H1 (cell line): ENCODE measurements at regions not wholly inside any gene's neighbourhood (a gene's known extent, or its start where the extent isn't known, plus 50 kb on each side); places are given as distances from the start of the nearest gene placed in this dataset.

ENCODE experiments used
- CTCF ChIA-PET: fragments of 300-600 bp; sonication (Branson Sonifier 250); formaldehyde crosslinking; loops from one replicate; lab custom pipeline; 2021; ENCODE audit not compliant: partially characterized antibody; lab: Charles Lee
- POLR2A ChIA-PET: fragments of 300-600 bp; sonication (Branson Sonifier 250); formaldehyde crosslinking; loops from one replicate; lab custom pipeline; 2021; ENCODE audit warnings: inconsistent platforms; ENCODE audit not compliant: partially characterized antibody; lab: Charles Lee
- DNase-seq, 2 experiments: peaks; one replicate each; pipeline versions ENCODE4 v3.0.0 to v3.0.0-alpha.2; 2010 to 2022; ENCODE audit warnings: low spot score in 2 of 2, low read depth in 1 of 2, mixed read lengths in 1 of 2
- FAIRE-seq: peaks from 2 replicates; lab custom pipeline; 2011; peaks lifted over from hg19 to GRCh38; lab: Jason Lieb, UNC
- H2AFZ ChIP-seq: 2 replicates; pipeline ENCODE4 v1.8.1; 2012; ENCODE audit warnings: low read length, inconsistent platforms
- H2AK5ac ChIP-seq: 2 replicates; pipeline ENCODE4 v1.6.1; 2013; ENCODE audit warnings: low read depth, low read length
- H2BK120ac ChIP-seq: replicated peaks from 2 replicates; pipeline ENCODE3; 2013; ENCODE audit warnings: low read depth, low read length, inconsistent platforms
- H2BK12ac ChIP-seq: 2 replicates; pipeline ENCODE4 v1.6.1; 2013; ENCODE audit warnings: low read depth, low read length
- H2BK15ac ChIP-seq: 2 replicates; pipeline ENCODE4 v1.6.1; 2013; ENCODE audit warnings: low read length
- H2BK20ac ChIP-seq: 2 replicates; pipeline ENCODE4 v1.6.1; 2013; ENCODE audit warnings: low read length
- H2BK5ac ChIP-seq: 2 replicates; pipeline ENCODE4 v1.6.1; 2013; ENCODE audit warnings: low read depth, low read length
- H3K14ac ChIP-seq: 2 replicates; pipeline ENCODE4 v1.6.1; 2013; ENCODE audit warnings: inconsistent platforms; ENCODE audit not compliant: insufficient read length
- H3K18ac ChIP-seq: 2 replicates; pipeline ENCODE4 v1.6.1; 2013; ENCODE audit warnings: low read length; ENCODE audit errors: extremely low read depth
- H3K23ac ChIP-seq: 2 replicates; pipeline ENCODE4 v1.6.1; 2013; ENCODE audit warnings: inconsistent platforms; ENCODE audit not compliant: insufficient read length
- H3K23me2 ChIP-seq: 2 replicates; pipeline ENCODE4 v1.6.1; 2013; ENCODE audit warnings: low read depth, low read length
- H3K27ac ChIP-seq: 2 replicates; pipeline ENCODE4 v1.6.1; 2011; ENCODE audit warnings: low read depth, low read length, inconsistent platforms
- H3K27me3 ChIP-seq, 4 experiments: replicated peaks in 1 of 4; 1 replicate in 1 of 4; 2 replicates in 3 of 4; pipeline versions ENCODE4 v1.6.1 to v1.8.1; 2011 to 2013; ENCODE audit warnings: low read length in 3 of 4, mild to moderate bottlenecking in 3 of 4, inconsistent platforms in 2 of 4, mixed read lengths in 2 of 4, moderate library complexity in 1 of 4; ENCODE audit not compliant: control insufficient read depth in 3 of 4, insufficient read depth in 3 of 4; ENCODE audit errors: extremely low read depth in 1 of 4
- H3K36me3 ChIP-seq, 4 experiments: 2 replicates each; pipeline versions ENCODE4 v1.6.1 to v1.8.1; 2011 to 2013; ENCODE audit warnings: mild to moderate bottlenecking in 4 of 4, low read length in 3 of 4, moderate library complexity in 2 of 4, control low read depth in 1 of 4, inconsistent platforms in 1 of 4; ENCODE audit not compliant: insufficient read depth in 4 of 4, control insufficient read depth in 2 of 4
- H3K4ac ChIP-seq: replicated peaks from 2 replicates; pipeline ENCODE3; 2013; ENCODE audit warnings: low read length, low read depth, mixed read lengths, inconsistent platforms; ENCODE audit not compliant: insufficient read length
- H3K4me1 ChIP-seq, 4 experiments: replicated peaks in 1 of 4; 1 replicate in 1 of 4; 2 replicates in 3 of 4; pipeline versions ENCODE4 v1.6.1 to v1.8.1; 2011 to 2013; ENCODE audit warnings: low read length in 3 of 4, inconsistent platforms in 2 of 4, mixed read lengths in 1 of 4; ENCODE audit not compliant: insufficient read depth in 4 of 4, control insufficient read depth in 3 of 4
- H3K4me2 ChIP-seq, 2 experiments: 2 replicates each; pipeline versions ENCODE4 v1.6.1 to v1.8.1; 2011 to 2013; ENCODE audit warnings: low read depth in 2 of 2, low read length in 2 of 2, control low read depth in 1 of 2, inconsistent platforms in 1 of 2, mild to moderate bottlenecking in 1 of 2; ENCODE audit not compliant: insufficient read depth in 1 of 2
- H3K4me3 ChIP-seq, 4 experiments: fragments of 200-600, 300-600 bp in 1 of 4; sonication (generic), shearing (Covaris generic), sonication (Bioruptor Twin) in 1 of 4; 2 replicates each; pipeline versions ENCODE4 v1.5.1 to v1.8.1; 2011 to 2016; ENCODE audit warnings: low read length in 4 of 4, low read depth in 3 of 4, control low read depth in 2 of 4, inconsistent platforms in 2 of 4, mild to moderate bottlenecking in 2 of 4, mixed read lengths in 1 of 4, moderate library complexity in 1 of 4; ENCODE audit not compliant: insufficient read depth in 2 of 4; ENCODE audit errors: extremely low read depth in 1 of 4
- H3K56ac ChIP-seq: replicated peaks from 2 replicates; pipeline ENCODE3; 2013; ENCODE audit warnings: low read depth, mild to moderate bottlenecking, mixed read lengths, low read length, inconsistent platforms; ENCODE audit not compliant: insufficient read length
- H3K79me1 ChIP-seq: 2 replicates; pipeline ENCODE4 v1.6.1; 2013; ENCODE audit warnings: low read depth, low read length, control low read depth
- H3K79me2 ChIP-seq, 2 experiments: 2 replicates each; pipeline versions ENCODE4 v1.6.1 to v1.8.1; 2012 to 2013; ENCODE audit warnings: low read length in 2 of 2, mild to moderate bottlenecking in 2 of 2, inconsistent platforms in 1 of 2; ENCODE audit not compliant: insufficient read depth in 2 of 2, control insufficient read depth in 1 of 2
- H3K9ac ChIP-seq, 4 experiments: replicated peaks in 1 of 4; 1 replicate in 1 of 4; 2 replicates in 3 of 4; pipeline versions ENCODE4 v1.6.1 to v1.8.1; 2011 to 2013; ENCODE audit warnings: low read depth in 3 of 4, low read length in 3 of 4, control low read depth in 2 of 4, mild to moderate bottlenecking in 2 of 4, moderate library complexity in 2 of 4, inconsistent platforms in 1 of 4; ENCODE audit errors: extremely low read depth in 1 of 4
- H3K9me3 ChIP-seq, 2 experiments: 2 replicates each; pipeline versions ENCODE4 v1.6.1 to v1.8.1; 2012 to 2013; ENCODE audit warnings: mild to moderate bottlenecking in 2 of 2, moderate library complexity in 2 of 2, control low read depth in 1 of 2, inconsistent platforms in 1 of 2, low read depth in 1 of 2, low read length in 1 of 2, mixed read lengths in 1 of 2; ENCODE audit not compliant: insufficient read depth in 2 of 2
- H4K20me1 ChIP-seq, 2 experiments: replicated peaks in 1 of 2; 2 replicates each; pipeline versions ENCODE3 to v1.8.1; 2011 to 2013; ENCODE audit warnings: inconsistent platforms in 2 of 2, low read length in 2 of 2, mild to moderate bottlenecking in 1 of 2; ENCODE audit not compliant: insufficient read depth in 2 of 2, control insufficient read depth in 1 of 2
- H4K5ac ChIP-seq: 2 replicates; pipeline ENCODE4 v1.6.1; 2013; ENCODE audit warnings: low read length, low read depth, mixed read lengths, inconsistent platforms; ENCODE audit not compliant: insufficient read length
- H4K8ac ChIP-seq: 2 replicates; pipeline ENCODE4 v1.8.0; 2013; ENCODE audit warnings: mild to moderate bottlenecking, moderate library complexity, low read length, inconsistent platforms; ENCODE audit not compliant: insufficient read depth; ENCODE audit errors: extremely low read depth
- H4K91ac ChIP-seq: replicated peaks from 2 replicates; pipeline ENCODE3; 2013; ENCODE audit warnings: low read length, mixed read lengths, inconsistent platforms; ENCODE audit not compliant: insufficient read length
- BRCA1 ChIP-seq: IDR thresholded peaks from 2 replicates; pipeline ENCODE4 v1.6.1; 2012; ENCODE audit warnings: low read depth, low read length, improper control_type of control experiment
- HDAC2 ChIP-seq, 2 experiments: fragments of 300-600 bp in 1 of 2; sonication (generic) in 1 of 2; IDR thresholded peaks; 2 replicates each; pipeline ENCODE4 v1.6.1; 2011 to 2012; ENCODE audit warnings: low read depth in 2 of 2, low read length in 2 of 2, mild to moderate bottlenecking in 2 of 2, moderate library complexity in 2 of 2, borderline replicate concordance in 1 of 2, inconsistent platforms in 1 of 2
- JUN ChIP-seq: IDR thresholded peaks from 2 replicates; pipeline ENCODE4 v1.6.1; 2011; ENCODE audit warnings: low read depth, mild to moderate bottlenecking, improper control_type of control experiment, low read length
- RNF2 ChIP-seq: fragments of 200-900, 300-1000 bp; sonication (generic); IDR thresholded peaks from 2 replicates; pipeline ENCODE4 v1.7.1; 2016; ENCODE audit warnings: borderline replicate concordance, low read depth, mild to moderate bottlenecking, antibody characterized with exemption, low read length; ENCODE audit not compliant: poor library complexity, severe bottlenecking; ENCODE audit errors: missing control alignments
- RXRA ChIP-seq: IDR thresholded peaks from 2 replicates; pipeline ENCODE4 v1.6.1; 2011; ENCODE audit warnings: low read depth, mild to moderate bottlenecking, low read length, moderate library complexity; ENCODE audit not compliant: insufficient read depth
- TEAD4 ChIP-seq: IDR thresholded peaks from 2 replicates; pipeline ENCODE4 v1.6.1; 2012; ENCODE audit warnings: low read depth, low read length, inconsistent platforms, mixed read lengths
- ZNF274 ChIP-seq: IDR thresholded peaks from 2 replicates; pipeline ENCODE4 v1.7.0; 2012; ENCODE audit warnings: low read length, borderline replicate concordance; ENCODE audit errors: extremely low read depth
- WGBS, 2 experiments: shearing (Covaris generic) in 1 of 2; methylation state at CpG; one replicate each; pipeline versions ENCODE4 v1.1.6 to v1.1.7; 2013 to 2015; ENCODE audit warnings: low lambda C conversion rate in 2 of 2, mixed read lengths in 2 of 2, inconsistent platforms in 1 of 2, low coverage in 1 of 2, missing lambda C conversion rate in 1 of 2; ENCODE audit not compliant: insufficient replicate concordance in 2 of 2, insufficient coverage in 1 of 2, insufficient read length in 1 of 2; ENCODE audit errors: extremely low coverage in 1 of 2, missing lambda C conversion rate in 1 of 2; 5-methylcytosine and 5-hydroxymethylcytosine counted together
- TF ChIP-seq, protein P1 (sequence below), 3 experiments: IDR thresholded peaks; 1 replicate in 2 of 3; 2 replicates in 1 of 3; pipeline versions ENCODE4 v1.5.1 to v1.6.1; 2011; ENCODE audit warnings: low read length in 3 of 3, mild to moderate bottlenecking in 3 of 3, inconsistent platforms in 2 of 3, low read depth in 1 of 3, moderate library complexity in 1 of 3; ENCODE audit not compliant: insufficient read depth in 1 of 3; ENCODE audit errors: control extremely low read depth in 1 of 3
- TF ChIP-seq, protein P2 (sequence below): IDR thresholded peaks from 2 replicates; pipeline ENCODE4 v1.6.1; 2012; ENCODE audit warnings: inconsistent platforms
- TF ChIP-seq, protein P3 (sequence below): IDR thresholded peaks from 2 replicates; pipeline ENCODE4 v1.6.1; 2012; ENCODE audit warnings: inconsistent platforms

DNA sequence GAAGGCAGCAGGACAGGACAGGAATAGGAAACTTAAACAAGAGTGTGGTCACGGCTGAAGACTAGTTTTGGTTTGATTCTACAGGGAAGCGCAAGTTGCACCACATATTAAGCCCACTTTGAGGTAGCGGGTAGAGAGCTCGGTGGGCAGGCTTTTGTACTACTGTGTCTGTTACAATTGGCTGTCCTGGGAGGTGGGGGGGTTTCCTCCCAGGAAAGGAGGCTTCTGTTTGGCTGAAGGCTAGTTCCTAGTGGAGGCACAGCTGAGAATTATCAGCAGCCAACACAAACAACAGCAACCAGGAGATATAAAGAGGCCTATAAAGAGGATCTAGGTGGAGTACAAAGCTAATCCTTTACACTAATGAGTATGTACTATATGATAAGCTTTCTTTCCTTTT is 62.7 kb downstream of the ZNF648 start:
- H3K4me2 ChIP-seq = no peak overlapping the region
- WGBS, 2 experiments = 89% methylated on average over 4 of the region's 4 CpGs; no CpG with 5 or more reads in 1 of the 2 experiments
- no peaks in the 10 kb centered on the region for H3K4me1 ChIP-seq
- no peak overlapping the region for H2BK5ac ChIP-seq
- H2AFZ ChIP-seq = peak overlapping the region; percentile 57; the same call in 1 of the 2 replicates
- H3K79me1 ChIP-seq = no peaks in the 10 kb centered on the region
- no peak overlapping the region for H2AK5ac ChIP-seq
- H3K23ac ChIP-seq = no peak overlapping the region
- DNase-seq (no peak), FAIRE-seq (no peak)
- H3K27ac ChIP-seq = no peak overlapping the region
- H3K56ac ChIP-seq = no peak overlapping the region
- ChIA-PET POLR2A (no interaction called here), CTCF (interaction anchor here (0.7 to 1.9 kb wide), 6 partner anchors 29 to 520 kb away, joined by 3 to 5 read pairs (median 4); no protein-coding TSS in a partner anchor)
- no peak overlapping the region for H2BK12ac ChIP-seq
- no peak overlapping the region for H3K9ac ChIP-seq
- H3K4me3 ChIP-seq = no peak overlapping the region
- no peak overlapping the region for H4K5ac ChIP-seq
- H3K23me2 ChIP-seq = no peaks in the 10 kb centered on the region
- H3K27me3 ChIP-seq = no peaks in the 10 kb centered on the region
- H4K8ac ChIP-seq = no peak overlapping the region
- H3K79me2 ChIP-seq = no peaks in the 10 kb centered on the region; a peak in 1 of 4 replicates
- H2BK120ac ChIP-seq = no peak overlapping the region
- no peak overlapping the region for H2BK15ac ChIP-seq
- H4K91ac ChIP-seq = no peak overlapping the region
- no peaks in the 10 kb centered on the region for H3K36me3 ChIP-seq
- no peak overlapping the region for H3K14ac ChIP-seq
- no peak overlapping the region for H2BK20ac ChIP-seq
- H3K4ac ChIP-seq = no peak overlapping the region
- no peaks in the 10 kb centered on the region for H4K20me1 ChIP-seq
- no peak overlapping the region for H3K18ac ChIP-seq
- H3K9me3 ChIP-seq = no peaks in the 10 kb centered on the region
- TF ChIP-seq, protein P1, sequence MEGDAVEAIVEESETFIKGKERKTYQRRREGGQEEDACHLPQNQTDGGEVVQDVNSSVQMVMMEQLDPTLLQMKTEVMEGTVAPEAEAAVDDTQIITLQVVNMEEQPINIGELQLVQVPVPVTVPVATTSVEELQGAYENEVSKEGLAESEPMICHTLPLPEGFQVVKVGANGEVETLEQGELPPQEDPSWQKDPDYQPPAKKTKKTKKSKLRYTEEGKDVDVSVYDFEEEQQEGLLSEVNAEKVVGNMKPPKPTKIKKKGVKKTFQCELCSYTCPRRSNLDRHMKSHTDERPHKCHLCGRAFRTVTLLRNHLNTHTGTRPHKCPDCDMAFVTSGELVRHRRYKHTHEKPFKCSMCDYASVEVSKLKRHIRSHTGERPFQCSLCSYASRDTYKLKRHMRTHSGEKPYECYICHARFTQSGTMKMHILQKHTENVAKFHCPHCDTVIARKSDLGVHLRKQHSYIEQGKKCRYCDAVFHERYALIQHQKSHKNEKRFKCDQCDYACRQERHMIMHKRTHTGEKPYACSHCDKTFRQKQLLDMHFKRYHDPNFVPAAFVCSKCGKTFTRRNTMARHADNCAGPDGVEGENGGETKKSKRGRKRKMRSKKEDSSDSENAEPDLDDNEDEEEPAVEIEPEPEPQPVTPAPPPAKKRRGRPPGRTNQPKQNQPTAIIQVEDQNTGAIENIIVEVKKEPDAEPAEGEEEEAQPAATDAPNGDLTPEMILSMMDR (IDR thresholded peaks at IDR 0.05; ENCODE audit: control extremely low read depth in 1 of 3, insufficient read depth in 1 of 3, low read depth in 1 of 3, low read length in 3 of 3) = no peak
- TF ChIP-seq RNF2 (no peak), BRCA1 (no peak), RXRA (no peak), TEAD4 (no peak), HDAC2 (IDR thresholded peaks at IDR 0.05; ENCODE audit: borderline replicate concordance in 1 of 2, low read depth in 2 of 2, low read length in 2 of 2) (no peak), JUN (no peak), ZNF274 (no peak)
- TF ChIP-seq, protein P2, sequence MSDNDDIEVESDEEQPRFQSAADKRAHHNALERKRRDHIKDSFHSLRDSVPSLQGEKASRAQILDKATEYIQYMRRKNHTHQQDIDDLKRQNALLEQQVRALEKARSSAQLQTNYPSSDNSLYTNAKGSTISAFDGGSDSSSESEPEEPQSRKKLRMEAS = no peak
- TF ChIP-seq, protein P3, sequence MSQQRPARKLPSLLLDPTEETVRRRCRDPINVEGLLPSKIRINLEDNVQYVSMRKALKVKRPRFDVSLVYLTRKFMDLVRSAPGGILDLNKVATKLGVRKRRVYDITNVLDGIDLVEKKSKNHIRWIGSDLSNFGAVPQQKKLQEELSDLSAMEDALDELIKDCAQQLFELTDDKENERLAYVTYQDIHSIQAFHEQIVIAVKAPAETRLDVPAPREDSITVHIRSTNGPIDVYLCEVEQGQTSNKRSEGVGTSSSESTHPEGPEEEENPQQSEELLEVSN = no peak
